ENCODE measurements at regions not wholly inside any gene's neighbourhood (a gene's known extent, or its start where the extent isn't known, plus 50 kb on each side); places are given as distances from the start of the nearest gene placed in this dataset.
"Not testable (repeated sequence)": the region's sequence is repeated elsewhere in the genome, so short reads cannot be mapped to it uniquely, and the experiment has no call there.

- DNase-seq = peak; percentile 39
Observed at GRCh38 chrX:65451663-65452062, 82.9 kb downstream of the LAS1L start.

GRCh38 chrX:65420154-65420553 lies 114.4 kb downstream of the LAS1L start:
- DNase-seq = no peak

- not testable (repeated sequence) for DNase-seq
Observed at GRCh38 chrX:65407662-65408061, 126.9 kb downstream of the LAS1L start.

- DNase-seq = peak; percentile 17
Observed at GRCh38 chrX:65407157-65407626, 127.4 kb downstream of the LAS1L start.

GRCh38 chrX:65406532-65406931 lies 128.1 kb downstream of the LAS1L start:
- peak; percentile 23 for DNase-seq

GRCh38 chrX:65392284-65392683 lies 142.3 kb downstream of the LAS1L start:
- DNase-seq = no peak

- DNase-seq = not testable (repeated sequence)
Observed at GRCh38 chrX:65389120-65389519, 145.5 kb downstream of the LAS1L start.

Measured in activated CD4-positive, alpha-beta T cell treated with anti-CD3 and anti-CD28 coated beads, Interleukin-2, Interleukin-6, amounts not matched to agents 100 ng/mL and 50 ng/mL, durations not matched to agents 16 hours and 8 hours (primary cell).